OCI-LY3 (cell line): ENCODE measurements at regions not wholly inside any gene's neighbourhood (a gene's known extent, or its start where the extent isn't known, plus 50 kb on each side); places are given as distances from the start of the nearest gene placed in this dataset.

Experiments
- H2AFZ ChIP-seq: fragments of 200-600, 300-600 bp; shearing (Covaris generic); 2 replicates; pipeline ENCODE4 v1.6.0; 2014; ENCODE audit warnings: antibody characterized with exemption, low read depth, low read length
- H3K27ac ChIP-seq: fragments of 200-600, 300-600 bp; sonication (generic); 2 replicates; pipeline ENCODE4 v1.5.1; 2014; ENCODE audit warnings: mild to moderate bottlenecking, low read length, moderate library complexity, mixed read lengths
- H3K27me3 ChIP-seq: fragments of 200-600, 300-600 bp; sonication (generic); 2 replicates; pipeline ENCODE4 v1.6.1; 2014; ENCODE audit warnings: low read depth, low read length, mixed read lengths
- H3K36me3 ChIP-seq: fragments of 200-600, 300-600 bp; sonication (generic); replicated peaks from 2 replicates; pipeline ENCODE3; 2014; ENCODE audit warnings: low read depth, low read length, mixed read lengths
- H3K4me1 ChIP-seq: fragments of 300-600, 200-600 bp; sonication (generic); 2 replicates; pipeline ENCODE4 v1.6.1; 2014; ENCODE audit warnings: low read length, mixed read lengths
- H3K4me2 ChIP-seq: fragments of 200-600, 300-600 bp; sonication (generic); 2 replicates; pipeline ENCODE4 v1.6.1; 2014; ENCODE audit warnings: low read length, mixed read lengths
- H3K4me3 ChIP-seq: fragments of 300-600, 200-600 bp; sonication (generic); 2 replicates; pipeline ENCODE4 v1.5.1; 2014; ENCODE audit warnings: antibody characterized with exemption, mild to moderate bottlenecking, low read length, moderate library complexity
- H3K79me2 ChIP-seq: fragments of 300-600, 200-600 bp; shearing (Covaris generic); 2 replicates; pipeline ENCODE4 v1.6.1; 2014; ENCODE audit warnings: mild to moderate bottlenecking, low read length, mixed read lengths
- H3K9ac ChIP-seq: fragments of 300-600, 200-600 bp; shearing (Covaris generic); 2 replicates; pipeline ENCODE4 v1.6.0; 2014; ENCODE audit warnings: mild to moderate bottlenecking, low read length, moderate library complexity
- H3K9me3 ChIP-seq: fragments of 200-600, 300-600 bp; shearing (Covaris generic); 2 replicates; pipeline ENCODE4 v1.6.1; 2014; ENCODE audit warnings: low read length, mixed read lengths; ENCODE audit not compliant: insufficient read depth
- H4K20me1 ChIP-seq: fragments of 200-600, 300-600 bp; sonication (generic); 2 replicates; pipeline ENCODE4 v1.6.1; 2016; ENCODE audit warnings: low read length, mixed read lengths; ENCODE audit not compliant: insufficient read depth
- EZH2phosphoT487 ChIP-seq: fragments of 200-600 bp; shearing (Covaris generic); IDR thresholded peaks from 2 replicates; pipeline ENCODE4 v1.6.1; 2018; ENCODE audit warnings: antibody characterized with exemption, mixed run types, low read depth
- TF ChIP-seq, protein P1 (sequence below): fragments of 200-600, 300-600 bp; sonication (generic); IDR thresholded peaks from 2 replicates; pipeline ENCODE4 v1.5.1; 2014; ENCODE audit warnings: antibody characterized with exemption, low read length, low read depth

DNA sequence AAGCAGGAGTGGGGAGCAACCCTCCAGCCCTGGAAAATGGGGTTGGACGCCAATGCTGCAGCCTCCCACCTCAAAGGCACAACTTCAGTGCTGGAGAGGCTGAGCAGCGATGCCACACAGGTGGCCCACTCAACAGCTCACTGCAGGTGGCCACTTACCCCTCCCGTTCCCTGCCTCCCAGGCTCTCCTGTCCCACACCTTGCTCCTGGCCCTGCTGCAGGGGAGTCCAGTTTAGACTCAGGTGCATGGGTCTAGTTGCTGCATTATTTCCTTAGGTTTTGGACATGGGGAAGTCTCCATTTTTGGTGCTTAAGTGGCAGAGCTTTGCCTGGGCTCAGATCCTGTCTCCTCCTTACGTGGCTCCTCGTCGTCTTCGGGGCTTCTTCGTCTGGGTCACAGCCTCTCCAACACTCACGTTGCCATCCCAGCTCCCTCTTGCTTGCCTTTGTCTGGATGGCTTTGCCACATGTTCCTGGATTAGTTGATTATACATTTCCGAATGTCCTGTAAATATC, 898.3 kb downstream of the BRD1 start:
- Histone ChIP-seq H3K9ac (no peak overlapping the region), H3K4me1 (no peaks in the 10 kb centered on the region), H3K79me2 (no peaks in the 10 kb centered on the region), H4K20me1 (no peaks in the 10 kb centered on the region), H3K4me2 (no peak overlapping the region), H3K36me3 (no peaks in the 10 kb centered on the region), H3K4me3 (no peak overlapping the region), H3K27me3 (no peaks in the 10 kb centered on the region), H3K27ac (no peak overlapping the region), H2AFZ (no peak overlapping the region), H3K9me3 (no peaks in the 10 kb centered on the region)
- TF ChIP-seq EZH2phosphoT487, result no peak
- TF ChIP-seq, protein P1, sequence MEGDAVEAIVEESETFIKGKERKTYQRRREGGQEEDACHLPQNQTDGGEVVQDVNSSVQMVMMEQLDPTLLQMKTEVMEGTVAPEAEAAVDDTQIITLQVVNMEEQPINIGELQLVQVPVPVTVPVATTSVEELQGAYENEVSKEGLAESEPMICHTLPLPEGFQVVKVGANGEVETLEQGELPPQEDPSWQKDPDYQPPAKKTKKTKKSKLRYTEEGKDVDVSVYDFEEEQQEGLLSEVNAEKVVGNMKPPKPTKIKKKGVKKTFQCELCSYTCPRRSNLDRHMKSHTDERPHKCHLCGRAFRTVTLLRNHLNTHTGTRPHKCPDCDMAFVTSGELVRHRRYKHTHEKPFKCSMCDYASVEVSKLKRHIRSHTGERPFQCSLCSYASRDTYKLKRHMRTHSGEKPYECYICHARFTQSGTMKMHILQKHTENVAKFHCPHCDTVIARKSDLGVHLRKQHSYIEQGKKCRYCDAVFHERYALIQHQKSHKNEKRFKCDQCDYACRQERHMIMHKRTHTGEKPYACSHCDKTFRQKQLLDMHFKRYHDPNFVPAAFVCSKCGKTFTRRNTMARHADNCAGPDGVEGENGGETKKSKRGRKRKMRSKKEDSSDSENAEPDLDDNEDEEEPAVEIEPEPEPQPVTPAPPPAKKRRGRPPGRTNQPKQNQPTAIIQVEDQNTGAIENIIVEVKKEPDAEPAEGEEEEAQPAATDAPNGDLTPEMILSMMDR, result no peak

DNA sequence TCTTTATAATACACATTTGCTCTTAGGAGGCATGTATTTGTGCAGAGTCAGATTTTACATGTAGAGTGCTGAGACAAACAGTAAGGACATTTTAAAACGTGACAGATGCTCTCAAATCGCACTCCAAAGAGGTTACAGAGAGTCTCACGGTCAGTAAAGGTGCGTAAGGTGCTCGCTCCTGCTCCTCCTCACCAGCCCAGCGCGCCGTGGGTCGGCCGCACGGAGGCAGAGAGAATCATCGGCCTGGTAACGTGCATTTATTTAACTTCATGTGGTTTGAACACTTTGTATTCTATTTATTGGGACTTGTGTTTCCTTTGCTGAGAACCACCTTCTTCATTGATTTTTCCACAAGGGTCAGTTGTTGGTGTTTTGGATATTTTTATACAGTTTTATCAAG, 900.1 kb downstream of the BRD1 start:
- Histone ChIP-seq H3K4me1 (no peaks in the 10 kb centered on the region), H3K79me2 (no peaks in the 10 kb centered on the region), H3K9ac (no peak overlapping the region), H3K4me3 (no peak overlapping the region), H2AFZ (no peak overlapping the region), H3K27me3 (no peaks in the 10 kb centered on the region), H3K27ac (no peak overlapping the region), H4K20me1 (no peaks in the 10 kb centered on the region), H3K36me3 (no peaks in the 10 kb centered on the region), H3K9me3 (no peaks in the 10 kb centered on the region), H3K4me2 (no peak overlapping the region)
- TF ChIP-seq, protein P1, result no peak
- no peak for TF ChIP-seq EZH2phosphoT487

DNA sequence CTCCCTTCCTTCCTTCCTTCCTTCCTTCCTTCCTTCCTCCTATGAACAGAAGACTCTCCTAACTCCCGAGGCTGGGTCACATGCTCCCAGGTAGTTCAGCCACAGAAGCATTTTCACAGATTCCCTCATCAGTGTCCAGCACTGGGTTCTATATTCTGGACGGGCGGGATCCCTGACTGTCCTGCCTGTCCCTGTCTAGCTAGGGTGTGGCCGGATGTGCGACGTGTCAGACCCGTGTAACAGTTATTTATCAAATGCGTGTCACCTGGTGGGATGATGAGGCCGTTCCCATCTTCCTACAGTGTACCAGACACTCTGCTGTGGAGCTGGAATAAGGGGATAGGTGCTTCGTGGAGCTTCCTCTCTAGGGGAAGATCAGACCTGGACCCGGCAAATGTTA, 901.0 kb downstream of the BRD1 start:
- H4K20me1 ChIP-seq, result no peaks in the 10 kb centered on the region
- H3K4me3 ChIP-seq, result no peak overlapping the region
- no peak overlapping the region for H3K4me2 ChIP-seq
- H3K4me1 ChIP-seq, result no peaks in the 10 kb centered on the region
- no peaks in the 10 kb centered on the region for H3K79me2 ChIP-seq
- TF ChIP-seq, protein P1, result no peak
- no peak for TF ChIP-seq EZH2phosphoT487
- no peaks in the 10 kb centered on the region for H3K9me3 ChIP-seq
- H3K9ac ChIP-seq, result no peak overlapping the region
- no peaks in the 10 kb centered on the region for H3K36me3 ChIP-seq
- no peak overlapping the region for H3K27ac ChIP-seq
- H3K27me3 ChIP-seq, result no peaks in the 10 kb centered on the region
- no peak overlapping the region for H2AFZ ChIP-seq

DNA sequence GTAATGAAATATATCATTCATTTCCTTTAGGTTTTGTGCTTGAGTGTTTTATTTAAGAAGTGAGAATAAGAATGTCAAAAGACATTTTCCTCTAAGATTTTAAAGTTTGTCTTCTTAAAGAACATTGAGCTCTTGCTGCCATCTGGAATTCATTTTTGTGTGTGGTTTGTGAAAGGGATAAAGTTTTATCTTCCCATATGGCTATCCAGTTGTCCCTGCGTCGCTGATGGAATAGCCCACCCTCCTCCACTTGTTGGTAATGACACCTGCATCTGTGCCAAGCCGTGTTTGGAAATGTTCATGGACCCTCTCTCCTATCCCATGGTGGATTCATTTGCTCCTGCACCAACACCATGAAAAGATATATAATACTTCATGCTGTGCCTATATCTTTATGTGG, 901.5 kb downstream of the BRD1 start:
- H3K9ac ChIP-seq, result no peak overlapping the region
- H4K20me1 ChIP-seq, result no peaks in the 10 kb centered on the region
- H3K4me2 ChIP-seq, result no peak overlapping the region
- no peak overlapping the region for H2AFZ ChIP-seq
- no peaks in the 10 kb centered on the region for H3K79me2 ChIP-seq
- H3K4me3 ChIP-seq, result no peak overlapping the region
- H3K36me3 ChIP-seq, result no peaks in the 10 kb centered on the region
- no peaks in the 10 kb centered on the region for H3K4me1 ChIP-seq
- H3K9me3 ChIP-seq, result no peaks in the 10 kb centered on the region
- no peak overlapping the region for H3K27ac ChIP-seq
- no peaks in the 10 kb centered on the region for H3K27me3 ChIP-seq
- no peak for TF ChIP-seq EZH2phosphoT487
- TF ChIP-seq, protein P1, result no peak
